Ovary (tissue), 3 donors: ENCODE measurements at regions not wholly inside any gene's neighbourhood (a gene's known extent, or its start where the extent isn't known, plus 50 kb on each side); places are given as distances from the start of the nearest gene placed in this dataset.

ENCODE experiments used
- POLR2A ChIP-seq: fragments of 450-650 bp; IDR thresholded peaks from one replicate; pipeline ENCODE4 v1.6.1; 2017; ENCODE audit warnings: antibody characterized with exemption, mild to moderate bottlenecking, moderate library complexity
- TF ChIP-seq, protein P1 (sequence below), 3 donors: fragments of 450-650 bp in 2 of 3; fragments of 200-600 bp in 1 of 3; IDR thresholded peaks; one replicate each; pipeline versions ENCODE4 v1.5.1 to v1.8.0; 2016 to 2022; ENCODE audit warnings: antibody characterized with exemption in 3 of 3, mild to moderate bottlenecking in 1 of 3
- donor health status: DM: no; HTN: no; CAD: no.

GRCh38 chr3:118629821-118630220 is 404.8 kb downstream of the IGSF11 start:
- TF ChIP-seq, protein P1, sequence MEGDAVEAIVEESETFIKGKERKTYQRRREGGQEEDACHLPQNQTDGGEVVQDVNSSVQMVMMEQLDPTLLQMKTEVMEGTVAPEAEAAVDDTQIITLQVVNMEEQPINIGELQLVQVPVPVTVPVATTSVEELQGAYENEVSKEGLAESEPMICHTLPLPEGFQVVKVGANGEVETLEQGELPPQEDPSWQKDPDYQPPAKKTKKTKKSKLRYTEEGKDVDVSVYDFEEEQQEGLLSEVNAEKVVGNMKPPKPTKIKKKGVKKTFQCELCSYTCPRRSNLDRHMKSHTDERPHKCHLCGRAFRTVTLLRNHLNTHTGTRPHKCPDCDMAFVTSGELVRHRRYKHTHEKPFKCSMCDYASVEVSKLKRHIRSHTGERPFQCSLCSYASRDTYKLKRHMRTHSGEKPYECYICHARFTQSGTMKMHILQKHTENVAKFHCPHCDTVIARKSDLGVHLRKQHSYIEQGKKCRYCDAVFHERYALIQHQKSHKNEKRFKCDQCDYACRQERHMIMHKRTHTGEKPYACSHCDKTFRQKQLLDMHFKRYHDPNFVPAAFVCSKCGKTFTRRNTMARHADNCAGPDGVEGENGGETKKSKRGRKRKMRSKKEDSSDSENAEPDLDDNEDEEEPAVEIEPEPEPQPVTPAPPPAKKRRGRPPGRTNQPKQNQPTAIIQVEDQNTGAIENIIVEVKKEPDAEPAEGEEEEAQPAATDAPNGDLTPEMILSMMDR (IDR thresholded peaks at IDR 0.05) = no peak
- TF ChIP-seq POLR2A = no peak
